ENCODE measurements at regions not wholly inside any gene's neighbourhood (a gene's known extent, or its start where the extent isn't known, plus 50 kb on each side); places are given as distances from the start of the nearest gene placed in this dataset.

- Histone ChIP-seq H3K27me3 (ENCODE audit: control insufficient read depth, insufficient read depth, low read length) (no peaks in the 10 kb centered on the region), H3K4me1 (ENCODE audit: control insufficient read depth, insufficient read depth, low read length) (no peaks in the 10 kb centered on the region), H3K36me3 (ENCODE audit: control insufficient read depth, insufficient read depth, low read length) (no peaks in the 10 kb centered on the region), H3K27ac (ENCODE audit: low read length) (no peak overlapping the region), H3K4me3 (ENCODE audit: low read depth in 2 of 2, low read length in 2 of 2) (no peak overlapping the region), H3K9me3 (ENCODE audit: control insufficient read depth, insufficient read depth, low read depth, low read length) (no peaks in the 10 kb centered on the region)
- intact Hi-C loops (cut with micrococcal nuclease; ENCODE audit: unreplicated experiment): no loop called here
- no TSS peak for BruUV-seq (replicated peaks)
- DNase-seq (ENCODE audit: low read depth, low spot score) (no peak), ATAC-seq (no peak)
- in situ Hi-C loops (cut with HindIII; ENCODE audit: low pct_unique_long_range_greater_than_20kb, low sequenced_read_pairs): no loop called here
- CTCF ChIA-PET: no interaction called here
- TF ChIP-seq CTCF (IDR thresholded peaks at IDR 0.05) (no peak), SIN3A (IDR thresholded peaks at IDR 0.05; ENCODE audit: borderline replicate concordance, insufficient read depth, low read depth, low read length) (no peak), POLR2AphosphoS5 (IDR thresholded peaks at IDR 0.05; ENCODE audit: low read depth, low read length) (no peak), TCF7L2 (IDR thresholded peaks at IDR 0.05; ENCODE audit: low read depth, low read length) (no peak)
- POLR2A ChIA-PET: no interaction called here
Observed at GRCh38 chr9:13929013-13929412, 384.9 kb downstream of the NFIB start.

- in situ Hi-C loops (cut with HindIII; ENCODE audit: low pct_unique_long_range_greater_than_20kb, low sequenced_read_pairs): no loop called here
- TF ChIP-seq TCF7L2 (IDR thresholded peaks at IDR 0.05; ENCODE audit: low read depth, low read length): no peak
- TF ChIP-seq POLR2AphosphoS5 (IDR thresholded peaks at IDR 0.05; ENCODE audit: low read depth, low read length): no peak
- no peak for TF ChIP-seq CTCF (IDR thresholded peaks at IDR 0.05)
- TF ChIP-seq, protein P1, sequence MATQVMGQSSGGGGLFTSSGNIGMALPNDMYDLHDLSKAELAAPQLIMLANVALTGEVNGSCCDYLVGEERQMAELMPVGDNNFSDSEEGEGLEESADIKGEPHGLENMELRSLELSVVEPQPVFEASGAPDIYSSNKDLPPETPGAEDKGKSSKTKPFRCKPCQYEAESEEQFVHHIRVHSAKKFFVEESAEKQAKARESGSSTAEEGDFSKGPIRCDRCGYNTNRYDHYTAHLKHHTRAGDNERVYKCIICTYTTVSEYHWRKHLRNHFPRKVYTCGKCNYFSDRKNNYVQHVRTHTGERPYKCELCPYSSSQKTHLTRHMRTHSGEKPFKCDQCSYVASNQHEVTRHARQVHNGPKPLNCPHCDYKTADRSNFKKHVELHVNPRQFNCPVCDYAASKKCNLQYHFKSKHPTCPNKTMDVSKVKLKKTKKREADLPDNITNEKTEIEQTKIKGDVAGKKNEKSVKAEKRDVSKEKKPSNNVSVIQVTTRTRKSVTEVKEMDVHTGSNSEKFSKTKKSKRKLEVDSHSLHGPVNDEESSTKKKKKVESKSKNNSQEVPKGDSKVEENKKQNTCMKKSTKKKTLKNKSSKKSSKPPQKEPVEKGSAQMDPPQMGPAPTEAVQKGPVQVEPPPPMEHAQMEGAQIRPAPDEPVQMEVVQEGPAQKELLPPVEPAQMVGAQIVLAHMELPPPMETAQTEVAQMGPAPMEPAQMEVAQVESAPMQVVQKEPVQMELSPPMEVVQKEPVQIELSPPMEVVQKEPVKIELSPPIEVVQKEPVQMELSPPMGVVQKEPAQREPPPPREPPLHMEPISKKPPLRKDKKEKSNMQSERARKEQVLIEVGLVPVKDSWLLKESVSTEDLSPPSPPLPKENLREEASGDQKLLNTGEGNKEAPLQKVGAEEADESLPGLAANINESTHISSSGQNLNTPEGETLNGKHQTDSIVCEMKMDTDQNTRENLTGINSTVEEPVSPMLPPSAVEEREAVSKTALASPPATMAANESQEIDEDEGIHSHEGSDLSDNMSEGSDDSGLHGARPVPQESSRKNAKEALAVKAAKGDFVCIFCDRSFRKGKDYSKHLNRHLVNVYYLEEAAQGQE (IDR thresholded peaks at IDR 0.05; ENCODE audit: insufficient read depth in 1 of 2, low read depth in 2 of 2, low read length in 1 of 2): no peak
- no peak for TF ChIP-seq SIN3A (IDR thresholded peaks at IDR 0.05; ENCODE audit: borderline replicate concordance, insufficient read depth, low read depth, low read length)
- Histone ChIP-seq H3K27me3 (ENCODE audit: control insufficient read depth, insufficient read depth, low read length) (no peaks in the 10 kb centered on the region), H3K4me1 (ENCODE audit: control insufficient read depth, insufficient read depth, low read length) (no peaks in the 10 kb centered on the region), H3K4me3 (ENCODE audit: low read depth in 2 of 2, low read length in 2 of 2) (no peak overlapping the region), H3K27ac (ENCODE audit: low read length) (no peak overlapping the region), H3K36me3 (ENCODE audit: control insufficient read depth, insufficient read depth, low read length) (no peaks in the 10 kb centered on the region), H3K9me3 (ENCODE audit: control insufficient read depth, insufficient read depth, low read depth, low read length) (no peaks in the 10 kb centered on the region)
- no TSS peak for BruUV-seq (replicated peaks)
- POLR2A ChIA-PET: no interaction called here
- intact Hi-C loops (cut with micrococcal nuclease; ENCODE audit: unreplicated experiment): no loop called here
- ATAC-seq (no peak), DNase-seq (ENCODE audit: low read depth, low spot score) (no peak)
- CTCF ChIA-PET: no interaction called here
Observed at GRCh38 chr9:13923381-13923780, 390.6 kb downstream of the NFIB start.
